Stimulated activated CD4-positive, alpha-beta T cell treated with anti-CD3 and anti-CD28 coated beads, TNF-alpha, amount 100 ng/mL, for 48 hours (primary cell): ENCODE measurements at regions not wholly inside any gene's neighbourhood (a gene's known extent, or its start where the extent isn't known, plus 50 kb on each side); places are given as distances from the start of the nearest gene placed in this dataset.
"Not testable (repeated sequence)": the region's sequence is repeated elsewhere in the genome, so short reads cannot be mapped to it uniquely, and the experiment has no call there.

Experiments used
- DNase-seq, 3 donors: peaks; one replicate each; pipeline ENCODE4 v3.0.0-alpha.2; 2020; ENCODE audit warnings: low read depth in 3 of 3

DNA sequence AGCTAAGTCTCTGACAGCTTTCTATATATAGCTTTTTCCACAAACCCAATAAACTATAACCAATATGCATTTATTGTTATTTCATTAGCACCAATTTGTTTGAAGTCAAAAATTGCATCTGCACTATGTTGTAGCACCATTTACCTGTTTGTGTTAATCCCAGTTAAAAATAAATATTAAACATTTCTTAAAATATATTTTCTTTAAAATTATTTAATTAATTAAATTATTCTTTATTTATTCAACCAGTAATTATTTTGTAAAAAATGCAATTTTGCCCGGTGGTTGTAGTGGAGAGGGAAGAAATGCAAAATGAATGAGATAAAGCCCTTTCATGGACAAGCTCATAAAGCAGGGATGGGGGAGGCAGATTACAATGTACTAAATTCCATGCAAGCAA is 1257.9 kb downstream of the PCDH17 start:
- no peak for DNase-seq

DNA sequence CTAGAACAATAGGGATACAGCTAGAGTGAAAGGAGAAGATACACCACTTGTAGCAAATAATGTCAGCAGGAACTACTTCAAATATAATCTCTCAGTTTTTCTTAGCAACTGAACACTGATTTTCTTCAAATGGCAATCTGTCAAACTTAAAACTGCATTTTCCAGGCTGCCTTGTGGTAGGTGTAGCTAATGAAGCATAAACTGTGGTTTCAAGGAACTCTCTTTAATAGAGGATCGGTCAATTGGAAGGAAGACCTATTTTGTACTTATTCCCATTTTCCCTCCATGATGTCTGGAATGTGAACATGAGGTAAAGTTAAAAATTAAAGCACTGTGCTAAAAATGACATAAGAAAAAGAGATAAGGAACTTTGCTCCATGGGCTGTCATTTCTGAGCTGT is 1261.9 kb downstream of the PCDH17 start:
- no peak for DNase-seq

DNA sequence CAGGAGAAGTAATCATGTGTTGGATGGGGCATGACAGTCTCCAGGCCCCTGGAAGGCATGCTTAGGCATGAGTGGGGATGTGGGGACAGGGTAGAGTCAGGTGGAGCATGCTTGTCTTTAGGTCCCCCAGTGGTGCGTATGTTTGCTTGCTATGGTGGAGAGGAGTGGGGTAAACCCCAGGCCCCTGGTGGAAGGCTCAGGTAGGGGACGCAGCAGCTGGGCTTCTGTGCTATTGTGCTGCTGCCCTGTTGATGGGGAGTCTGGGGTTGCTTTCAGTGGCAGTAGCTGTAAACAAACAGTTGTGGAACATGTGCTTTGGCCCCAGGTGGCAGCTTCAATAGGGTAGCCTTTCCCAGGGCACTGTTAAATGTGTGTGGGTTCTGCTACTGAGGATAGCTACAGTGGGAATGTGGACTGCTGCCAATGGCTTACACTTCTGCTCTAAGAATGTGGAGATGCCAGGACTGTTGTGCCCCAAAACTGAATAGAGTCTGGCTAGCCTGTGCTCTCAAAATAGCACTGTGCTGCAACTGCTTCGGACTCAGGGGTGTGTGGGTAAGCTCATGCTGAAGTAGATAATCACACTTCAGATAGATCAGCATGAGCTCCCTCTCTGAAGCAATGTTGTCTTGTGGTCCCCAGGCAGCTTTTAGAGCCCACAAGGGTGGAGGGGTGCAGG is 1257.3 kb downstream of the DIAPH3 start:
- DNase-seq = no peak

DNA sequence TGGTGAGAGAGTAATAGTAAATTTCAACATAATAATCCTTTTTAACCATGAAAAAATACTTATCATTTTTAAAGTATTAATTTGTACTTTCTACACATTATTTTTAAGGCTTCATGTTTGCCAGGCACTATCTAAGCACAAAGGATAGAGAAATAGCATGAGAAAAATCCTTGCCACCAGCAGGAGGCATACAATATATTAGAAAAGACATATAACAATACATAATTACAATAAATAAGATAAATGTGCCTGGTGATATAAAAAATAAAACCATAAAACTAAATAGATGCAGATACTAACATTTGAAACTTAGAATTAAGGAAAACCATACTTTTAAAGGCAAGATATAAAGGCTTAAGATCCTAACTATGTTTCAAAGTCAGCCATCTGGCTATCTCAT is 1256.4 kb downstream of the DIAPH3 start:
- no peak for DNase-seq

DNA sequence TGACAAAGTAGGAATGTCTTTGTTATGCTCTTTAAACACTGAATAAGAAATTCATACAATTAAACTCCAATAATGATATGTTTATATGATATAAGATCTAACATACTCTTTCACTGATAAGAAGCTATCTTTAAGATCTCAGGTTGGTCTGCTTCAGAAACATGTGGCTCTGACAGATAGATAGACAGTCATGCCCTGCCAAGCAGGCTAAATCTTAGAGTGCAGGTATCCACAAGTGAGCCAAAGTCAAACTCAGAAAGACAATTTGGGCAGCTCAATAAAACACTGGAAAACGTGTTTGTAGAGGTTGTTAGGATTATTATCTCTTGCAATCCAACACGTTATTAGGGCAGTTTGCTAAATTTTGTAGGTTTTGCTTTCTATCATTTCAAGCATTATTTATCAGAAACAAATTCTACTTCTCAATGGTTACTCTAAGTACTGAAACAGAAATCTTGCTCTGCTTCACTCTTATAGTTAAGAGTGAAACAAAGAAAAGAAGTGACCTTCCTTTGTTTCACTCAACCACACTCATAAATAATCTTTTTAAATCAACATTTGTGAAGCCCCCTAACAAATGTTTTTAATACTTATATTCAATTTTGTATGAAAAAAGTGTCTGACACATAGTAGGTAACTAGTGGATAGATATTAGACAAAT is 1255.6 kb downstream of the DIAPH3 start:
- no peak for DNase-seq

DNA sequence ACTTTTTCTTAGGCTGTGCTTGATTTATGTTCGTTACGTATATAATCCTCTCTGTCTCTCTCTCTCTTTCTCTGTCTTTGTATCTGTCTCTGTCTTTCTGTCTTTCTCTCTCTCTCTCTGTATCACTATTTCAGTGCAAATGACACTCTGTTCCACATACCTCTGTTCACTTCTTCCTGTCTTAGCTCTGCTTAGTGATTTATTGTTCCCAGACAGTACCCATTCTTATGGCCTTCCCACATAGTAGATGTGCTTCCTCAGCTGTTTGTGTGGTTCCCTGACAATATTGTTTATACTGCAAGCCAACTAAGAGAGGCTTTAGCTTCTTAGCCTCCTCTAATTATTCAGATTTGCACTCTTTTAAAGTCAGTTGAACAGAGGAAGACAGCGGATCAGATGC is 1244.2 kb downstream of the DIAPH3 start:
- no peak for DNase-seq

DNA sequence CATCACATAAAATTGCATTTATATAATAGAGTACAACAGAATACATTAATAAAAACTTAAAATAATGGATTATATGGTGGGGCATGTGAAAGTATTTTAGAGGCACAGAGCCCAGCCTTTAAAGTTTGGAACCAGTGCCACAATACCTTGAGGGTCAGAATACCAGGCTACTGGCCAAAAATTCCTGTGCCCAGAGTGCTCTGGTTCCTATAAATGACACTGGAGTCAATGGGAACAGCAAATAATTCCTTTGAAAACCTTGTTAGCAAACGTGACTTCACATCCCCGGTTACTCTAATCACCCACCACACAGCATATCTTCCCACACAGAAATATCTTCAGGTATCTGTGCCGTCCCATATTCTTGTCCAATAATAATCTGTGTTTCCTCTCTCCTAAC is 1242.6 kb downstream of the DIAPH3 start:
- no peak for DNase-seq

DNA sequence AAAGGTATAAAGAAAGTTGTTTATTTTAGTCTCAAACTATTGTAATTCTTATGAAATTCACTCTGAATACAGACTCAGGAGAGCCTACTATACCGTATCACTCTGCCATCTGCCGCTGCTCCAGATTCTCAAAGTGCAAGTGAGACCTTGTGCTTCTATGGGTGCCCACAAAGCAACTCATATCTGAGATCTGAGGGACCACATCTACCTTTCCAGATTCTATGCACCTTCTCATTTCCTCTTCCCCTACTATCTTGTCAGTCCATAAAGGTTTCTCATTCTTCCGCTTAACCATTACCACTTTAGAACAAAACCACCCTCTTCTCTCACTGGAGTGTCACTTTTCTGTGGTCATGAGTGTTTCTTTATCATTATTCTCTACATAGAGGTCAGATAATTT is 1236.9 kb downstream of the DIAPH3 start:
- no peak for DNase-seq

DNA sequence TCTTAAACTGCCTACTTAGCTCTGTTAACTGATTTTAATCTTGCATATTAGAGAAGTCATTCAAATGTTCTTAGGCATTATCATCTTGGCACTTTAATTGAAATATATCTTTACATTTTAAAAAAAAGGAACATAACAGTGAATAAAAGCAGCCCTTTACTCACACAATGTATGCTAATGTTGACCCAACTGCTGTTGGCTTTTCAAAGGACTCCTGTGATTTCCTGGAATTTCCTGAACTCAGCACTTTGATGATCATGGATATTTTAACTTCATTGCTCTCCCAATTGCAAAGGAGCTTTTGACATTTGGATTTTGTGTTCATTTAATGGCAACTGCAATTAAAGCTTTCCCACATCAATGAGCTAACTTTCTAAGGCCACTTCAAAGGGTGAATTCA is 1230.3 kb downstream of the DIAPH3 start:
- no peak for DNase-seq

DNA sequence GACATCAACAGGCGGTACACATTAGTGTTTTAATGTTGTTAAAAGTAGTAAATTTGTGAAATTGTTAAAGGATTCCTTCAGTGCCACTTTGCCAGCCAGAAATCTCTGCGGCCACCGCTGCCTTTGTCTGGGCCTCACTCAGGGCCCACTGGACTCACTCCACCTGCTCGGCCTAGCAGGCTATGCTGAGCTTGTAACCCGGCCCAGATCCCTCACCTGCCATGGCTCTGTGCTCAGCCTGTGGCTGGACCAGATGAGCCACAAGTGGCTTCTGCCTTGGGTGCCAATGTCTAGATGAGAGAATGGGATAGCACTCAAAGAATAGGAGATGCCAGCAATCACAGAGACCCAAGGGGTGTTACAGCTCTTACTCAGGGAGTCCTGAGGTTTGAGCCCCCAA is 1228.0 kb downstream of the DIAPH3 start:
- DNase-seq = no peak

DNA sequence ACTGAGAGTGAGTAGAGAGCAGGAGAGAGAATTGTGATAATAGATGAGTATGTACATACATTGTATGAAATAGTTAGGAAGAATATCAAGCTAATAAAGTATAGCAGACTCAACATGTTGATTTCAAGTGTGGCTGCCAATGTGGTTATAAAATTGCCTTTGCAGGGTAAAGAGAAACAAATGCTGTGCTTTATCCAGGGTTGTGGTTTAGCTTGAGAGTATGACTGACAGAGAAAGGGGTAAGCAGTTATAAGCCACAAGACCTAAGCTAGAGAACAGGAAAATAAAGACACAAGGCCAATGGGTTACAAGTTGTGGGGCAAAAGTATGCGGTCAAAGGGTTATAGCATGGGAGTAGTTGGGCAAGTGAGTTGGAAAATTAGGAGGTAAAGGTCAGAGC is 1217.5 kb downstream of the DIAPH3 start:
- no peak for DNase-seq

DNA sequence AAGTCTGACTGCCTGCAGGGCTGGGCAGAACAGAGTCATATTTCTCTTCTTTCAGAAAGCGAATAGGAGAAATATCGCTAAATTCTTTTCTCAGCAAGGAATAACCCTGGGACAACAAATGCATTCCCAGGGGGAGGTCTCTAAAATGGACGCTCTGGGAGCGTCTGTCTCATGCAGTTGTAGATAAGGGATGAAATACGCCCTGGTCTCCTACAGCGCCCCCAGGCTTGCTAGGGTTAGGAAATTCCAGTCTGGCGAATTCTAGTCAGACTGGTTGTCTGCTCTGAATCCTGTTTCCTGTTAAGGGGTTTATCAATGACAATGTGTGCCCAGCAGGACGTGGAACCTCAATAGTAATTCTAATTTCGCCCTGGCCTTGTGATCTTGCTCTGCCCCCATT is 1214.1 kb downstream of the DIAPH3 start:
- no peak for DNase-seq

DNA sequence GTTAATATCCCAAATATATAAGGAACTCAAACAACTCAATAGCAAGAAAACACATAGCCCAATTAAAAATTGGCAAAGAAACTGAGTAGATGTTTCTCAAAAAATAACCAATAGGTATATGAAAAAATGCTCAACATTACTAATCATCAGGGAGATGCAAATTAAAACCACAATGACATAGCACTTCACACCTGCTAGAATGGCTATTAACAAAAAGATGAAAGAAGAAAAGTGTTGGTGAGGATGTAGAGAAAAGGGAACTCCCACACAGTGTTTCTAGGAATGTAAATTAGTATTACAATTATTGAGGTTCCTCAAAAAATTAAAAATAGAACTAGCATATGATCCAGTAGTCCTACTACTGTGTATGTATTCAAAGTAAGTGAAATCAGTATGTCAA is 1212.8 kb downstream of the DIAPH3 start:
- DNase-seq = no peak

DNA sequence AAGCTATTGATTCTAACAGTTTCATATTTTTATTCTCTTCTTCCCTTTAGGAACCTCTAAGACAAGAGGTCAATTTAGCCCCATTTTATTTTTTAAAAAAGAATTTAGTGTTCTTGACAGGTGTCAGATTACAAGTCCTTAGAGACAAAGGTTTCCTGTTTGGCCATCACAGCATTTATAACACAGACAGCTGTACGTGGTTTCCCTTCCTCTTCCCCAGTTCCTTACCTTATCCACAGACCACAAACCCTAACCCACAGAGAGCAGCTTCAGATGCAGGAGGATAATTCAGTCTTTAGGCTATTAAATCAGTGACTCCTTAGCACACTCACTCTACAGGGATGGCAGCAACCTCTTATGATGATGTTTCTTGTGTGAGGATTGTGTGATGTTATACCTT is 1210.1 kb downstream of the DIAPH3 start:
- no peak for DNase-seq

DNA sequence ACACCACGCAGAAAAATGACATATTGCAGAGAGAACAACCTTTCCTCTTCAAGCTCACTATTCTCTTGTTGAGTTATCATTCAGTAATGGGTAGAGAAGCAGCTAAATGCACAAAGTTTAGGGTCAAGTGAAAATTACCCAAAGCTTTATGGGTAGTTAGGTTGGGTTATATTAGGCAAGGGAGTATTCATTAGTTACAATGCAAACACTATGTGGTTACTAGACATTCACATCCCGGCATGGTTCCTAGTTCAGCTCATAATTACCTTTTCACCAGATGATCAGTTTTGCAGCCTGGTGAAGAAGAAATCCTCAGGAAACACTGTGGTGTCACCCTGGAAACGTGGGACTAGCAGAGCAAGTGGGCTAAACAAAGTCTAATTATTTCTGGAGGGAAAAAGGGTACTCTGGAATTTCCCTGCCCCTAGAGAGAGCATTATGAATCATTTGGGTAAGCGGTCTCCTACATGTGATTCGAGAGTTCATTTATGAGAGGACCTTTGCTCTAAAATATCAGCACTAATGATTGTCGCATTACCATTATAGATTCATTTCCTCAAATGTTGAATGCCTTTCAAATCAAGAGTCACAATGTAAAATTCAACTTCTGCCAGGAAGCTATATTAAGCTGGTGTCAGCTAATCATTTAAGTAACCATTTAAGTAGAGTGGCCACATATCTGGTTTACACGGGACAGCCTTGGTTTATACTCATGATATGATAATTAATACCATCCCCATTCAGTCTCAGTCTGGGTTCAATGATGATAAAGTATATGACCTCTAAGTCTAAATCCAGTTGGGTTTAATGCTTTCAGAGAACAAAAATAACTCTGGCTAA is 1208.0 kb downstream of the DIAPH3 start:
- no peak for DNase-seq

DNA sequence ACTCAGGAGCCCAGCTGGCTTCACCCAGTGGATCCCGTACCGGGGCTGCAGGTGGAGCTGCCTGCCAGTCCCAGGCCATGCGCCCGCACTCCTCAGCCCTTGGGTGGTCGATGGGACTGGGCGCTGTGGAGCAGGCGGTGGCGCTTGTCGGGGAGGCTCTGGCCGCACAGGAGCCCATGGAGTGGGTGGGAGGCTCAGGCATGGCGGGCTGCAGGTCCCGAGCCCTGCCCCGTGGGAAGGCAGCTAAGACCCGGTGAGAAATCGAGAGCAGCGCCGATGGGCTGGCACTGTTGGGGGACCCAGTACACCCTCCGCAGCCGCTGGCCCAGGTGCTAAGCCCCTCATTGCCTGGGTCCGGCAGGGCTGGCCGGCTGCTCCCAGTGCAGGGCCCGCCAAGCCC is 1205.6 kb downstream of the DIAPH3 start:
- DNase-seq = not testable (repeated sequence)

DNA sequence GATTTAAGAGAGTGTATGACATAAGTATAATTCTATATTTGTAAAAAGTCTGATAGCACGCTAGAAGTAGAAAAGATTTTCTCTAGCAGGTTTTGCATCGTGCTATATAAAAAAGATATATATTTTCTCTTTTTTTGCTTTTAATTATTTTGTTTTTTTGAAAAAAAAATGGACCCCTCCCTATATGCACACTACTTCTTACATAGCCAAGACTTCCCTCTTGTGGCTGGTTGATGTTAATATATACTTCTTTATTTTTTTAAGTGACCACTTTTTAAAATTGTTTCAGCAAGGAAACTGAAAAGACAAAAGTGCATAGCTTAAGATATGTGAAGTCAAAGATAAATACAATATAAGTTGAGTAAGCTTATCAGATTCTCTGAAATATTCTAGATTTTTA is 1202.8 kb downstream of the DIAPH3 start:
- no peak for DNase-seq

DNA sequence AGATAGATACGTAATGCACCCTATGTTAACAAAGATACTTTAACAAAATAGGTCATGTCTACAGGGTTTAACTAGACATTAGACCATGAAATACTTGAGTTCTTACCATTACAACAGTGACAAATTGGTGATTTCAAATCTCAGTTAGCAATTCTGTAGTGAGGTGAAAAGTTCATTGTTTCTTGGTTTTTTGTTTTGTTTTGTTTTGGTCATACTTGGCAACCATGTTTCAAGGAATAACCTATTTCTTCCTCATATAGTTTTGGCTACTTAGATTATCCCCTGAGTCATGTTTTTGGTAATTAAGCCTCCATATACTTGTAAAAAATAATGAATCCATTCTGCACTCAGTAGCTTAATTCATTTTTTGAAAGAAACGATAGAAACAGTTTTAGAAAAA is 1200.4 kb downstream of the DIAPH3 start:
- DNase-seq = no peak

DNA sequence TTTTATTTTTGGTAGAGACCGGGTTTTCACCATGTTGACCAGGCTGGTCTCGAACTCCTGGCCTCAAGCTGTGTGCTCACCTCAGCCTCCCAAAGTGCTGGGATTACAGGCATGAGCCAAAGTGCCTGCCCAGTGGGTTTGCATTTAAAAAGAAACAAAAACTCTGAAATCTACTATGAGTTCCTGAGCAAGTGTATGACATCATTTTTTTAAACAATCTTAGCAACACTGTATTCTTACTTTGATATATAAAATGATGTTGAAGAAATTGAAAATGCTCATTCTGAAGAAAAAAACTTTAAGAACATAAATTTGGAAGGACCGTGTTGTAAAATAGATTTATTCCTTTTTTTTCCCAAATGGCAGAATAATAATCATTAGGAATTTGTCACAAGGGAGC is 1199.7 kb downstream of the DIAPH3 start:
- no peak for DNase-seq

DNA sequence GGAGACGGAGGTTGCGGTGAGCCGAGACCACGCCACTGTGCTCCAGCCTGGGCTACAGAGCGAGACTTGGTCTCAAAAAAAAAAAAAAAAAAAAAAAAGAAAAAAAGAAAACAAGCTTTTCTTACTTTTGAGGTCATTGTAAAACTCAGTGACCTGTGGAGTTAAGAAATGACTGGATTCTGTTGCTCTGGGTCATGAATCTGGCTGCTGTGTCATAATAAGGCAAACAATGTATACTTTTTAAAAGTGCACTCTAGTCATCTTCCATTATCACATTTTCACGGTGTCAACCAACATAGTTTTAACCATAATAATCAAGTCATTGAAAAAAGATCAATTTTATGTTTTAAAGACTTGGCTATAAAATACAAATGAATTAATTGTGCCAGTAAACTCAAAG is 1186.6 kb downstream of the DIAPH3 start:
- DNase-seq = no peak

DNA sequence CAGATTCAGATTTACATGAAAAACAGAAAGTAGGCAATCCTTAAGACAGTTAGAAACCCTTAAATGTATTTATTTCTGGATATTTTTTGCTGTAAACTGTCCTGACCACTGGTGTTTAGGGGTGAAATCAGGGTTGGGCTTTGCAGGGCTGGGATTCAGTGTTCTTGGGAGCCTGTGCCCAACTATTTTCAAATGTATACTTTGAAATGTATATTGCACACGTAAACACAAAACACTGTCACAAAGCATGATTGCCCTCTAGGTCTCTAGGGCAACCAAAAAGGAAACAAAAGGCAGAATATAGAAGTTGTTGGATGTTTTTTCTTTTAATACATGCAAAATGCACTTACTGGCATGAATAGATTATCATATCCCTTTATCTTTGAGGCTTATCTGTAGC is 1185.4 kb downstream of the DIAPH3 start:
- no peak for DNase-seq

DNA sequence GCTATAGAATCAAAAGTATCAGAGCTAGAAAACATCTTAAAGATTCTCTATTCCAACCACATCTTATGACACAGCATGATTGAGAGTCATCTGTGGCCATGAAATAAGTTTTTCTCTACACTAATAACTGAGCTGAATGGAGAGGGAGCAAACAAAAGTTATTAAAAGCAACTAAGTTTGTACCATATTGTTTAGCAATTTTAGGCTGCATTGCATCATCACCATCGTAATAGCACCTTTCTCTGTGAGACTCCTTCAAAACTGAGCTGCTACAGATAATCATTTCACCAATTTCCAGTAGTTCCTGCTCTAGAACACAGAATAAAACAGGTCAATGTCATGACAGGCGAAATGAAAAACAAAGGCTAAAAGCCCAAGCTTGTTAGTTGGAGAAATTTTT is 1183.9 kb downstream of the DIAPH3 start:
- no peak for DNase-seq

DNA sequence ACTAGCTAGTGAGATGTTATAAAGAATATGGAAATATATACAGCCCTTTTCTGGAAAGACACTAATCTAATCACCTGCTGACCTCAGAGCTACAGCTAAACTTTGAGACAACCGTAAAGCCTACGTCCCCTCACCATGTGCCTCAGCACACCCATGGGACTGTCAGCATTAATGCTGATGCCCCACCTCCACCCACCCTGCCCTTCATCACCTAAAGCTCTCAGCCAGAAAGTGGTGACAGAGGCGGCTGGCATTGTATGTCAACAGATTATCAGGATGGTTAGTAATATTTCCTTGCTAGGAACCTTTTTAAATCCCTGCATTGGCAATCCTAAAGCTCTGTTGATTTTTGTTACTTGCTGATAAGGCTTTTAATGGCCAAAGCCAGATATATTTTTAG is 1177.9 kb downstream of the DIAPH3 start:
- no peak for DNase-seq
